Gastrocnemius medialis (tissue), 4 donors: ENCODE measurements at regions not wholly inside any gene's neighbourhood (a gene's known extent, or its start where the extent isn't known, plus 50 kb on each side); places are given as distances from the start of the nearest gene placed in this dataset.

ENCODE experiments used
- POLR2A ChIP-seq, 2 donors: fragments of 450-650 bp; IDR thresholded peaks; one replicate each; pipeline ENCODE4 v1.6.1; 2017; ENCODE audit warnings: antibody characterized with exemption in 2 of 2, mild to moderate bottlenecking in 2 of 2, moderate library complexity in 2 of 2
- TF ChIP-seq, protein P1 (sequence below), 5 experiments: fragments of 450-650 bp in 3 of 5; fragments of 200-600 bp in 2 of 5; sonication (generic) in 2 of 5; IDR thresholded peaks in 4 of 5; conservative IDR thresholded peaks in 1 of 5; 1 replicate in 4 of 5; 2 replicates in 1 of 5; pipeline ENCODE4 v1.5.1; 2016 to 2019; ENCODE audit warnings: antibody characterized with exemption in 5 of 5, mild to moderate bottlenecking in 3 of 5, moderate library complexity in 3 of 5

DNA sequence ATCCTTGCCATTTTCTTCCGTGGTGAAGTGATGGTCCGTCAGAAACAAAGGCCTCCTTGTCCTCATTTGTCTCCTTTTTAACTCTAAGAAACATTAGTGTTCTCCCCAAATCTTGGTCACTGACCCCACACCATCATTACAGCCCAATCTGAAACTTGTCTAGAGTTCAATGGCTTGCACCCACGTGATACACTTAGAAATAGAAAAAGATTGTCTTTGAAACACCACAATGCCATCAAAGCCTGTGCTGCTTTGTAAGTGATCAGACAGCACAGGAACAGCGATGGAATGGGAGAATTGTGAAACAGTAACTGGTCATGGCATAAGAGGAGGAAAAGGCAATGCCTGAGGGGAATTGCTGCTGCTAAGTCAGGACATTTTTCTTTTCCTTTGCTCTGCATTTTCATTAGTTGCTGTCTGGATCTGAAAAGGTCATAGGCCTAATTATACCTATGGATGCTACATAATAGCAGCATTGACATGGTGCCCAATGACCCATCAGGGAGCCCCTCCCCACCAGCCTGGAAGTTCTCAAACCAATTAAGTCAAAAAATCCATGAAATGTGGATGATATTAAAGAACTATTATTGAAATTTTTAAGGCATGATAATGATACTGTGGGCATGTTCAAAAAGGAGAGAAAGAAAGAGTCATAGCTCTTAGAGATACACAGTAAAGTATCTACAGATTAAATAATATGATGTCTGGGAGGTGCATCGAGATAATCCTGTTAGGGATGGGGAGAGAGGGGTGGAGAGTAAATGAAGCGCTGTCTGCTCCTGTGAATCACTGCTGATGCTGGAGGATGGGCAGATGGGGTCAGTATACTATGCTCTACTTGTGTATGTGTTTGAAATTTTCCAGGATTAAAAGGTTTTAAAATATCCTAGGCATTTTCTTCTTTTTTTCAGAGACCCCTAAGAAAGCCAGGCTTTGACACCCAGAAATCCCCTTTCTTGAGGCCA, 83.6 kb downstream of the ENC1 start:
- TF ChIP-seq, protein P1, sequence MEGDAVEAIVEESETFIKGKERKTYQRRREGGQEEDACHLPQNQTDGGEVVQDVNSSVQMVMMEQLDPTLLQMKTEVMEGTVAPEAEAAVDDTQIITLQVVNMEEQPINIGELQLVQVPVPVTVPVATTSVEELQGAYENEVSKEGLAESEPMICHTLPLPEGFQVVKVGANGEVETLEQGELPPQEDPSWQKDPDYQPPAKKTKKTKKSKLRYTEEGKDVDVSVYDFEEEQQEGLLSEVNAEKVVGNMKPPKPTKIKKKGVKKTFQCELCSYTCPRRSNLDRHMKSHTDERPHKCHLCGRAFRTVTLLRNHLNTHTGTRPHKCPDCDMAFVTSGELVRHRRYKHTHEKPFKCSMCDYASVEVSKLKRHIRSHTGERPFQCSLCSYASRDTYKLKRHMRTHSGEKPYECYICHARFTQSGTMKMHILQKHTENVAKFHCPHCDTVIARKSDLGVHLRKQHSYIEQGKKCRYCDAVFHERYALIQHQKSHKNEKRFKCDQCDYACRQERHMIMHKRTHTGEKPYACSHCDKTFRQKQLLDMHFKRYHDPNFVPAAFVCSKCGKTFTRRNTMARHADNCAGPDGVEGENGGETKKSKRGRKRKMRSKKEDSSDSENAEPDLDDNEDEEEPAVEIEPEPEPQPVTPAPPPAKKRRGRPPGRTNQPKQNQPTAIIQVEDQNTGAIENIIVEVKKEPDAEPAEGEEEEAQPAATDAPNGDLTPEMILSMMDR (IDR thresholded peaks at IDR 0.05 in 4 of 5, conservative IDR thresholded peaks at IDR 0.05 in 1 of 5), result no peak
- TF ChIP-seq POLR2A (IDR thresholded peaks at IDR 0.05), result no peak
